ENCODE measurements at regions not wholly inside any gene's neighbourhood (a gene's known extent, or its start where the extent isn't known, plus 50 kb on each side); places are given as distances from the start of the nearest gene placed in this dataset.
A peak's percentile ranks its signal among the peaks of the same experiment; 100 is the strongest.

DNA sequence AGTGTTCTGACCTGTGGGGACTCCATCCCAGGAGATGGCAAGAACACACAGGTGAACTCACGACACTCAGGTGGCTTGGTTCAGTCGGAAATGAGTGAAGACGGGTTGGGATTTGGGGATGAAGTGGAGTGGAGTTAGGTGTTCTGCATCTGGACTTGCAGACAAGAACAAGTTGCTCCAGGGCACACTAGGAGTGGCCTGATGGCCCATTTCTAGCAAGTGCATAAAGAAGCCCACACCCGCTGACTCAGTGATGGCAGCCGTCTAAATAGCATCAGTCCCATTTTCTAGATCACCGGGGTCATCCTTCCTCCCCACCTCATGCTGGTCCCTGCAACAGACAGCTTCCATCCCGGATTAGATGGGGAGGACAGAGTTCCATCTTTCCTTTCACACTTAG, 278.4 kb downstream of the C1orf94 start:
- H3K4me3 ChIP-seq (ENCODE audit: low read depth, low read length, poor library complexity, severe bottlenecking), result no peak overlapping the region
- no peaks in the 10 kb centered on the region for H3F3A ChIP-seq (ENCODE audit: insufficient read depth, low read length)
- H2AFZ ChIP-seq (ENCODE audit: low read length), result no peak overlapping the region
- H4K20me1 ChIP-seq (ENCODE audit: insufficient read depth, low read length), result no peaks in the 10 kb centered on the region
- H3K4me2 ChIP-seq (ENCODE audit: low read length), result no peak overlapping the region
- no peaks in the 10 kb centered on the region for H3K4me1 ChIP-seq (ENCODE audit: insufficient read depth, low read length, severe bottlenecking)
- no peaks in the 10 kb centered on the region for H3K9me3 ChIP-seq (ENCODE audit: low read length)
- H3K9ac ChIP-seq (ENCODE audit: low read length), result no peak overlapping the region
- no peaks in the 10 kb centered on the region for H3K27me3 ChIP-seq (ENCODE audit: insufficient read depth, low read length)
- no peaks in the 10 kb centered on the region for H3K79me2 ChIP-seq (ENCODE audit: insufficient read depth, low read length)
- H3K36me3 ChIP-seq (ENCODE audit: insufficient read depth, low read length), result no peaks in the 10 kb centered on the region
- H3K9me2 ChIP-seq (ENCODE audit: low read depth, low read length), result no peaks in the 10 kb centered on the region
- H3K27ac ChIP-seq (ENCODE audit: low read depth, low read length, poor library complexity, severe bottlenecking), result no peak overlapping the region
- TF ChIP-seq, protein P1, sequence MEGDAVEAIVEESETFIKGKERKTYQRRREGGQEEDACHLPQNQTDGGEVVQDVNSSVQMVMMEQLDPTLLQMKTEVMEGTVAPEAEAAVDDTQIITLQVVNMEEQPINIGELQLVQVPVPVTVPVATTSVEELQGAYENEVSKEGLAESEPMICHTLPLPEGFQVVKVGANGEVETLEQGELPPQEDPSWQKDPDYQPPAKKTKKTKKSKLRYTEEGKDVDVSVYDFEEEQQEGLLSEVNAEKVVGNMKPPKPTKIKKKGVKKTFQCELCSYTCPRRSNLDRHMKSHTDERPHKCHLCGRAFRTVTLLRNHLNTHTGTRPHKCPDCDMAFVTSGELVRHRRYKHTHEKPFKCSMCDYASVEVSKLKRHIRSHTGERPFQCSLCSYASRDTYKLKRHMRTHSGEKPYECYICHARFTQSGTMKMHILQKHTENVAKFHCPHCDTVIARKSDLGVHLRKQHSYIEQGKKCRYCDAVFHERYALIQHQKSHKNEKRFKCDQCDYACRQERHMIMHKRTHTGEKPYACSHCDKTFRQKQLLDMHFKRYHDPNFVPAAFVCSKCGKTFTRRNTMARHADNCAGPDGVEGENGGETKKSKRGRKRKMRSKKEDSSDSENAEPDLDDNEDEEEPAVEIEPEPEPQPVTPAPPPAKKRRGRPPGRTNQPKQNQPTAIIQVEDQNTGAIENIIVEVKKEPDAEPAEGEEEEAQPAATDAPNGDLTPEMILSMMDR (IDR thresholded peaks at IDR 0.05; ENCODE audit: low read length), result no peak

DNA sequence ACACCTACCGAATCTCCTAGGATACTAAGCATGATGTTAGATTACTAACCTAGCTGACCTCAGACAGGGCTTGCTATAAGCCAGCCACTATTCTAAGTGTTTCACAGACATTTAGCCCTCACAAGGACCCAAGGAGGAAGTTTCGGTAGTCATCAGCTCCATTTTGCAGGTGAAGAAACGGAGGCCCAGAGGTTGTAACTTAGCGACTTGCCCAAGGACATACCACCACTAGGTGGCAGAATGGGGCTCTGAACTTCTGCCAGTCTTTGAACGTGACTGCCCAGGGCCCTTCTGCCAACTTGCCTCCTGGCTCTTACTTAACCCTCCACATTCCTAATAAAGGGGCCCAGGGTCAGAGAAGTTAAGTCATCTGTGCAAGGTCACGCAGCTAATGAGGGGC, 283.5 kb downstream of the C1orf94 start:
- H3K4me1 ChIP-seq (ENCODE audit: insufficient read depth, low read length, severe bottlenecking), result no peaks in the 10 kb centered on the region
- no peak for TF ChIP-seq EZH2 (IDR thresholded peaks at IDR 0.05; ENCODE audit: borderline replicate concordance, low read length)
- TF ChIP-seq, protein P1 (IDR thresholded peaks at IDR 0.05; ENCODE audit: low read length), result peak; percentile 74
- no peaks in the 10 kb centered on the region for H3K27me3 ChIP-seq (ENCODE audit: insufficient read depth, low read length)
- H3K79me2 ChIP-seq (ENCODE audit: insufficient read depth, low read length), result no peaks in the 10 kb centered on the region
- H4K20me1 ChIP-seq (ENCODE audit: insufficient read depth, low read length), result no peaks in the 10 kb centered on the region
- no peaks in the 10 kb centered on the region for H3K36me3 ChIP-seq (ENCODE audit: insufficient read depth, low read length)
- no peaks in the 10 kb centered on the region for H3K9me2 ChIP-seq (ENCODE audit: low read depth, low read length)
- no peak overlapping the region for H3K27ac ChIP-seq (ENCODE audit: low read depth, low read length, poor library complexity, severe bottlenecking)
- no peak overlapping the region for H2AFZ ChIP-seq (ENCODE audit: low read length)
- H3K9me3 ChIP-seq (ENCODE audit: low read length), result no peaks in the 10 kb centered on the region
- no peaks in the 10 kb centered on the region for H3F3A ChIP-seq (ENCODE audit: insufficient read depth, low read length)
- no peak overlapping the region for H3K4me3 ChIP-seq (ENCODE audit: low read depth, low read length, poor library complexity, severe bottlenecking)
- H3K9ac ChIP-seq (ENCODE audit: low read length), result no peak overlapping the region
- no peak overlapping the region for H3K4me2 ChIP-seq (ENCODE audit: low read length)

DNA sequence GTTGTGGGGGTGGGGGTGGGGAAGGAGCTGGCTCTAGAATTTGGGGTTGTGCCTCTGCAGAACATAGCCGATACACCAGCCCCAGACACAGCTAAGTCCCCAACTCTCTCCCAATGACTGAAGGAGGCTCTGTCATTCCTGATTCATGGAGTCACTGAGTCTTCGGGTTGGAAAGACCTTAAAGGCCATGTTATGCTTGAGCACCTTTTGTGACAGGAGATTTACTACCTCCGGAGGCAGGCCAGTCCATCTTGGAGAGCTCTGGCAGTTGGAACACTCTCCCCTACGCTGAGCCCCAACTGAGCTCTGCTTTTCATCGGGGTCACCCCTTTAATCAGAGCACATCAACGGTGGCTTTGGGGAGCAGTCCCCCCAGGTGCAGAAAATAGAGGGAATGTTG, 284.4 kb upstream of the GJB5 start:
- Histone ChIP-seq H4K20me1 (ENCODE audit: insufficient read depth, low read length) (no peaks in the 10 kb centered on the region), H3K27ac (ENCODE audit: low read depth, low read length, poor library complexity, severe bottlenecking) (no peak overlapping the region), H2AFZ (ENCODE audit: low read length) (no peak overlapping the region), H3K27me3 (ENCODE audit: insufficient read depth, low read length) (no peaks in the 10 kb centered on the region; the same call in 1 of the 2 replicates), H3K4me1 (ENCODE audit: insufficient read depth, low read length, severe bottlenecking) (no peaks in the 10 kb centered on the region), H3F3A (ENCODE audit: insufficient read depth, low read length) (no peaks in the 10 kb centered on the region), H3K9me3 (ENCODE audit: low read length) (no peaks in the 10 kb centered on the region), H3K4me3 (ENCODE audit: low read depth, low read length, poor library complexity, severe bottlenecking) (no peak overlapping the region), H3K9me2 (ENCODE audit: low read depth, low read length) (no peaks in the 10 kb centered on the region), H3K4me2 (ENCODE audit: low read length) (no peak overlapping the region), H3K79me2 (ENCODE audit: insufficient read depth, low read length) (no peaks in the 10 kb centered on the region), H3K9ac (ENCODE audit: low read length) (no peak overlapping the region), H3K36me3 (ENCODE audit: insufficient read depth, low read length) (no peaks in the 10 kb centered on the region)
- TF ChIP-seq, protein P1 (IDR thresholded peaks at IDR 0.05; ENCODE audit: low read length), result no peak
- no peak for TF ChIP-seq EZH2 (IDR thresholded peaks at IDR 0.05; ENCODE audit: borderline replicate concordance, low read length)
